Fibroblast of gingiva (primary cell): ENCODE measurements at regions not wholly inside any gene's neighbourhood (a gene's known extent, or its start where the extent isn't known, plus 50 kb on each side); places are given as distances from the start of the nearest gene placed in this dataset.
"Not testable (repeated sequence)": the region's sequence is repeated elsewhere in the genome, so short reads cannot be mapped to it uniquely, and the experiment has no call there.

Source experiments
- DNase-seq: peaks from one replicate; pipeline ENCODE4 v3.0.0-alpha.2; 2011; ENCODE audit warnings: low read depth

GRCh38 chr15:93360976-93361375 lies 272.0 kb upstream of the RGMA start:
- no peak for DNase-seq

- no peak for DNase-seq
Observed at GRCh38 chr15:93360318-93360717, 271.3 kb upstream of the RGMA start.

GRCh38 chr15:93359425-93360131 lies 270.6 kb upstream of the RGMA start:
- DNase-seq, result no peak

GRCh38 chr15:93359060-93359408 lies 270.0 kb upstream of the RGMA start:
- DNase-seq, result no peak

GRCh38 chr15:93358166-93359059 lies 269.4 kb upstream of the RGMA start:
- DNase-seq, result no peak

- no peak for DNase-seq
Observed at GRCh38 chr15:93348711-93349545, 259.9 kb upstream of the RGMA start.

- DNase-seq, result no peak
Observed at GRCh38 chr15:93347986-93348385, 259.0 kb upstream of the RGMA start.

- no peak for DNase-seq
Observed at GRCh38 chr15:93345981-93346380, 257.0 kb upstream of the RGMA start.

- not testable (repeated sequence) for DNase-seq
Observed at GRCh38 chr15:93343402-93343801, 254.4 kb upstream of the RGMA start.

GRCh38 chr15:93341164-93341563 lies 252.2 kb upstream of the RGMA start:
- no peak for DNase-seq

GRCh38 chr15:93340406-93340805 lies 251.4 kb upstream of the RGMA start:
- DNase-seq, result no peak

- DNase-seq, result no peak
Observed at GRCh38 chr15:93333796-93334195, 244.8 kb upstream of the RGMA start.

- not testable (repeated sequence) for DNase-seq
Observed at GRCh38 chr15:93333126-93333525, 244.1 kb upstream of the RGMA start.

GRCh38 chr15:93332168-93332553 lies 243.2 kb upstream of the RGMA start:
- DNase-seq, result no peak

GRCh38 chr15:93331545-93332167 lies 242.6 kb upstream of the RGMA start:
- no peak for DNase-seq

- no peak for DNase-seq
Observed at GRCh38 chr15:93330912-93331544, 242.0 kb upstream of the RGMA start.

GRCh38 chr15:93327364-93327763 lies 238.4 kb upstream of the RGMA start:
- no peak for DNase-seq

- DNase-seq, result no peak
Observed at GRCh38 chr15:93324186-93324975, 235.4 kb upstream of the RGMA start.

- no peak for DNase-seq
Observed at GRCh38 chr15:93321881-93322282, 232.9 kb upstream of the RGMA start.

- DNase-seq, result no peak
Observed at GRCh38 chr15:93319121-93319814, 230.3 kb upstream of the RGMA start.
